CMK (cell line): ENCODE measurements at regions not wholly inside any gene's neighbourhood (a gene's known extent, or its start where the extent isn't known, plus 50 kb on each side); places are given as distances from the start of the nearest gene placed in this dataset.

ENCODE experiments used
- DNase-seq: peaks from one replicate; pipeline ENCODE4 v3.0.0-alpha.2; 2010; ENCODE audit warnings: low read depth

- DNase-seq: no peak
Measured at GRCh38 chr18:31213641-31214040, 51.0 kb upstream of the DSC1 start.

DNA sequence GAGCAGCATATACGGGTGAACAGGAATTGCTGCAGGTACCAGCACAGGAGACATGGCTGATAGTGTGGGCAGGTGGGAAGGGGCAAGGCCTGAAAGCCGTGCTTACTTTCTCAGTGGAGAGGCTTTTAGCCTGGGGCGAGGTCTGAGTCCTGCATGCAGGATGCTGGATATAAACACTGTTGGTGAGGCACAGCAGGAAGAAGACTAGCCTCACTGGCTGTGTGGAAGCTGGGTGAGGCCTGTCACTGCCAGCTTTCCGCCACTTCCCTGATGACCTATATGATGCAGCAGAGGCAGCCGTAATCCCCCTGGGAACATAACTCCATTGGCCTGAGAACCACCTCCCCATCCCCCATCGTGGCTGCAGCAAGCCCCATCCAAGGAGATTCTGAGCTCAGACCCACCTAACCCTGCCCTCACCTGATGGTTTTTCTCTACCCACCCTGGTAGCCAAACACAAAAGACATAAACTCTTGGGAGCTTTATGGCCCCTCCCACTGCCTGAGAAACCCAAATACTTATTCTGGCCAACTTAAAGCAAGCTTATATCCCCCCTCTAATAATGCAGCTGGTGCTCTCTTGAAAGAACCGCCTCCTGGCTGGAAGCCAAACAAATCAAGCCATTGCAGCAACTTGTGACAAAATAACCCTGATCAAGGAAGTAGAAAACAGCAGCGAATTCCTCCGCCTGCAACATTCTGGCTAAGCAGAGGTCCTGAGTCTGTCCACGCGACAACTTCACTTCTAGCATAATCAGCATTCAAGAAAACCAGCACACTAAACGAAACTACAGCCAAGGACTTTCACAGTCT is 54.6 kb upstream of the DSC1 start:
- DNase-seq: no peak

DNA sequence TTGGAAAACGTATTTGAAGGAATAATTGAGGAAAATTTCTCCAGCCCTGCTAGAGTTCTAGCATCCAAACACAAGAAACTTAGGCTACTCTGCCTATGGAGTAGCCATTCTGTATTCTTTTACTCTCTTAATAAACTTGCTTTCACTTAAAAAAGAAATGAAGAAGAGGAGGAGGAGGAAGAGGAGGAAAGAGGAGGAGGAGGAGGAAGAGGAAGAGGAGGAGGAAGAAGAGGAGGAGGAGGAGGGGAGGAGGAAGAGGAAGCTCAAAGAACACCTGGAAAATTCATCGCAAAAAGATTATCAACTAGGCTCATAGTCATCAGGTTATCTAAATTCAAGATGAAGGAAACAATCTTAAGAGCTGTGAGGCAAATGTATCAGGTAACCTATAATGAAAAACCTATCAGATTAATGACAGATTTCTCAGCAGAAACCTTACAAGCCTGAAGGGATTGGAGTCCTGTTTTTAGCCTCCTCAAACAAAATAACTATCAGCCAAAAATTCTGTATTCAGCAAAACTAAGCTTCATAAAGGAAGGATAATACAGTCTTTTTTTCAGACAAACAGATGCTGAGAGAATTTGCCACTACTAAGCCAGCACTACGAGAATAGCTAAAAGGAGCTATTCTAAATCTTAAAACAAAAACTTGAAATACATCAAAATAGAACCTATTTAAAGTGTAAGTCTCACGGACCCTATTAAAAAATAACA is 56.2 kb upstream of the DSC1 start:
- no peak for DNase-seq

GRCh38 chr18:31219395-31219794 is 56.7 kb upstream of the DSC1 start:
- no peak for DNase-seq

DNA sequence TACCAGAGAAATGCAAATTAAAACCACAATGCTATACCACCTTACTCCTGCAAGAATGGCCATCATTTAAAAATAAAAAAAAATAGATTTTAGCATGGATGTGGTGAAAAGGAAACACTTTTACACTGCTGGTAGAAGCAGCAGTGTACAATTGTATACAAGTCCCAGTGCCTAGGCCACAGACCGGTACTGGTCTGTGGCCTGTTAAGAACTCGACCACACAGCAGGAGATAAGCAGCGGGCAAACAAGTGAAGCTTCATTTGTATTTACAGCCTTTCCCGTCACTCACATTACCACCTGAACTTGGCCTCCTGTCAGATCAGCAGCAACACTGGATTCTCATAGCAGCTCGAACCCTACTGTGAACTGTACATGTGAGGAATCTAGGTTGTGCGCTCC is 60.7 kb upstream of the DSC1 start:
- no peak for DNase-seq

DNA sequence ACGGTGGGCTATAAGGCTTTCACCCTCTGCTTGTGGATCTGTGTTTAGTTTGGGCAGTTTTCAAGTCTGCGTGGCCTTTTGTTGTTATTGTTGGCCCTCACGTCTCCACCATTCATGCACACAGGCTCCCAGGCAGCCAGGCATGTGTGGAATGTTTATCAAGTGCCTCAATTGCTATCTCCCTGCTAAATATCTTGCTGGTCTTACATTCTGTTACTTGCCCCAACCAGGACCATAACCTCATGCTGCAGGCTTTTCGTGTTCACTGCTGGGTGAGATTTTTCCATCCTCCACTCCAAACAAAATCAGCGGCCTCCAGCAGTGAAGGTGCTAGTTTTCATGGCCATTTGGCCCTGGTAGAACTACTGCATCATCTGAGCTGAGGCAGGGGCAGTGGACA is 63.0 kb upstream of the DSC1 start:
- DNase-seq: no peak

- DNase-seq: no peak
Measured at GRCh38 chr18:31227497-31228229, 65.0 kb upstream of the DSC1 start.

DNA sequence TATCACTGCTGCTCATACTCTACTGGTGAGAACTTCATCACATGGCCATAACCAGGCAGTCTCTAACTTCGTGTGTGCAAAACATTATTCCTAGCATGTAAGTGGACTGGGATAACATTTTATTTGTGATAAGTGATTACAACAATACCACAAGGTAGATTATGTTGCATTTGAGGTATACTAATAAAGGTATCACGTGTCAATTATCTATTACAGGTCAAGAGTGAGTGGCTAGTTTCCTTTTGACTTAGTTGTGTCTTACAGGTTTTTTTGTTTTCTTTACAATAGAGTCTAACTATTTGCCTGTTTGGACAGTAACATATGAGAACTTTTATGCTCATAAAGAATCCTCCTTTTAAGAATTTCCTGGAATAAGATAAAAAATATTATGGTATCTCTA is 67.2 kb upstream of the DSC1 start:
- no peak for DNase-seq

DNA sequence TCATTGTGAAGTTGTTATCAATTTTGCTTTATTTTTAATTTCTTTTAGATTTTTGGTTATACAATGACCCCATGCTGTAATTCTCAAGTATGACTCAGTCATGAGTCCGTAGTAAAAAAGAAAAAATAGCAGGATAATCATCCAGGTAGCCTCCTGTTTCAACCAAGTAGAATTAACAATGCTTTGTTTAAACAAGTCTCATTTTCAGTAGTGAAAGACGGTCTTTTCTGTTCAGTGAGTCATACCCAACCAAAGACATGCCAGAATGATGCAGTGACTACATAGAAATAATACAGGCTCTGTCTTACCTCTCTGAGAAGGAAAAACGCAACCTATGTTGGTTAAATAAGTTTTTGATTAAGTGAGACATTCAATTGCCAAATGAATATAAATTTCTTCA is 67.8 kb upstream of the DSC1 start:
- DNase-seq: no peak

DNA sequence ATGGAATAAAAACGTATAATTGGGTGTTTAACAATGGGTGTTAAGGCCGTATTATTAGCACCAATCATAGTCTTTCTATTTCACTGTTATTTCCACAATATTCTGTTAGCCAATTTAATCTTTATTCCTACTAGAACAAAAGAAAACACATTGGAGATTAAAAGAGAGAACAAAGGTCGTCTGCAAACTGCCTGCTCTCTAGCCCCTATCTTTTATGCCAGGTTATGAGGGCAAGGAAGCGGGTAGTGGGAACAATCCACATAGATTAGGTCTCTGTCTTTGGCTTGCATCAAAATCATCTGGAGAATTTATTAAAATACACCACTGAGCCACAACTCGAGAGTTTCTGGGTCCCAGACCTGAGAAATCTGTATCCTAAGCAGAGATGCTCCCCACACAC is 69.4 kb upstream of the DSC1 start:
- DNase-seq: no peak

DNA sequence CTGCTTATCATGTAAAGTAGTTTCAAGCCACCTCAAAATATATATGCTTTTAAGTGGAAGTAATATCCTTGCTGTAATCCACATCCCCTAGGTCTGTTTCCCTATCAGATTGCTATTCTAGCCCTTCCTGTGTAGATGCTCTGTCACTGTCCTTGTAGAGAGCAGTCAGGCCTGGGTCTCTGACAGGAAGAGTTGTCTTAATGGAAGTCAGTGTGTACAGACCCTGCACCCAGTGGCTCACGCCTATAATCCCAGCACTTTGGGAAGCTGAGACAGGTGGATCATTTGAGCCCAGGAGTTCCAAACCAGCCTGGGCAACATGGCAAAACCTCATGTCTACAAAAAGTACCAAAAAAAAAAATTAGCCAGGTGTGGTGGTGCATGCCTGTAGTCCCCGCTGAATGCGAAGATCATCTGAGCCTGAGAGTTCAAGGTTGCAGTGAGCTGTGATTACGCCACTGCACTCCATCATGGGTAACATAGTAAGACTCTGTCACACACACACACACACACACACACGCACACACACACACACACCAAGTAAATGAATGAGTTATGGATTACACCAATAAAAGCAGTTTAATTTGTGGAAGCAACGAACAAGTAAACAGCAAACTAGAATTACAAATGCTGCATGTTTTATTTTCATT is 70.2 kb upstream of the DSC1 start:
- DNase-seq: no peak

DNA sequence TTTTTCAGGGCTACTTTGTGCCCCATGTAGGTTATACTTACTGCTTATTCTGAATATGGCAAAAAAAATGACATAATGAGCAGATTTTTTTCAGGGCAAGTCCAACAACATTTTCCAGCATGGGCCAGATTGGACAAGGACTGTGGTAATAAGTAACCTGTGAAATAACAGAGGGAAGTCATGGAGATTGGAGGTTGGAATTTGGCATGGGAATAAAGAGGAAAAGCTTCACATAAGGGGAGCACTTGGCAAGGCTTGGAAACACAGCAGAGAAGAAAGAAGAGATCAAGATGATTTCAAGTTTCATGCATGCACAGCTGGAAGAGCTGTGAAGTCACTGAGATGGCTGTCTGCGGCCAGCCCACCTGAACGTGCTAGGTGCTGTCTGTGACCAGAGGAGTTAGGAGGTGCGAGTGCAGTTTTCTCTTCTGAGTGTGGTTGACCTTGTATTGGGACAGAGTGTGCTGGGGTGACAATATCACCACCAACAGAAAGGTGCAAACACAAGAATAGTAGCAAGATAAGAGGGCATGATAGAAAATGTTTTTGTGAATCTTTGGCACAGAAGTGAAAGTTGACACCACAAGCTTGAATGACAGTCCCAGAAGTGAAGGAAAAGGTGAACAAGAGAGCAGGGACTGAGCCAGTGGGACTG is 71.1 kb upstream of the DSC1 start:
- no peak for DNase-seq

- DNase-seq: no peak
Measured at GRCh38 chr18:31235856-31236255, 73.2 kb upstream of the DSC1 start.

DNA sequence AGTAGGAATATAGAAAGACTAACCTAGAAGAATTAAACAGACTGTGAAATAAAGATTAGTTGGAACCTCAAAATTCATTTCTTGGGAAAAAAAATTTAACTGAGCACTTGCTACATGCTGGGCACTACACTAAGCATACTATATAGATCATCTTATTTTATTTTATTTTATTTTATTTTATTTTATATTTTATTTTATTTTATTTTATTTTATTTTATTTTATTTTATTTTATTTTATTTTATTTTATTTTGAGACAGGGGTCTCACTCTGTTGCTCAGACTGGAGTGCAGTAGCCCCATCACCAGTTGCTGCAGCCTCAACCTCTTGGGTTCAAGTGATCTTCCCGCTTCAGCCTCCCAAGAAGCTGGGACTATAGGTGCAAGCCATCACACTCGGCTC is 74.5 kb upstream of the DSC1 start:
- DNase-seq: no peak

GRCh38 chr18:31241425-31241824 is 76.5 kb upstream of the DSG1 start:
- DNase-seq: no peak

- no peak for DNase-seq
Measured at GRCh38 chr18:31241900-31242409, 76.0 kb upstream of the DSG1 start.

DNA sequence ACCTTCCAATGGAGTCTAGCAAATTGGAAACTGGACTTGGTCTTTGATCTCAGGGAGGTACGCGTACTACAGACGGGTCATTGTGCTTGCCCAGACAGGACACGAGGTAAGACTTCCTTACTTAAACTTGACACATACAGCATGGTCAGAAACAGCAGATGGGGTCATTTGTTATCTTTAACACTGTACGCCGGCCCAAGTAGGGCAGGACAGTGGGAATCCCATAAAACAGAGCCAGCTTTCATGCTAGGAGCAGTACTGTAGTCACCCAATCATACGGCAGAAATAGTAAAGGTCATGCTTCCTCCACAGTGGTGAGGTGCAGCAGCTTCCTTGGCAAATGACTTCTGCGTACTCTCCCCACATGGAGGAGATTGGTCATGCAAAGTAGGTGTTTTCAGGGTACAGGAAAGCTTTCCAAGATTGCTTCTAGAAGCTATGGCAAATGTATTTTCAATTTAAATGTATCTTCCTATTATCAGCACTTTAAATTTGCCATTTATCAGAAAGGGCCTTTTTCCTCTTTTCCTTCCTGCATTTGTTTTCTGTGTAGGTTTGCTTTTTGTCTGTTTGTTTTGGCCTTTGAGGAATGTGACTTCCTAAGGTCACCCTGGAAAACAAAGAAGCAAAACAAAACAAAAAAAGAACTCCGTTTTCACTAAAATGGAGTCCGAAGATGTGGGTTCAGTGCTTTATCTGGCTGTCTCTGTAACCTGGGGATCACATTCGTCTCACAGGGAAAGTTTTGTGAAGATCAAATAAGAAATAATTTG is 74.0 kb upstream of the DSG1 start:
- DNase-seq: no peak

- DNase-seq: no peak
Measured at GRCh38 chr18:31244771-31245394, 73.1 kb upstream of the DSG1 start.

- no peak for DNase-seq
Measured at GRCh38 chr18:31245820-31246219, 72.1 kb upstream of the DSG1 start.

DNA sequence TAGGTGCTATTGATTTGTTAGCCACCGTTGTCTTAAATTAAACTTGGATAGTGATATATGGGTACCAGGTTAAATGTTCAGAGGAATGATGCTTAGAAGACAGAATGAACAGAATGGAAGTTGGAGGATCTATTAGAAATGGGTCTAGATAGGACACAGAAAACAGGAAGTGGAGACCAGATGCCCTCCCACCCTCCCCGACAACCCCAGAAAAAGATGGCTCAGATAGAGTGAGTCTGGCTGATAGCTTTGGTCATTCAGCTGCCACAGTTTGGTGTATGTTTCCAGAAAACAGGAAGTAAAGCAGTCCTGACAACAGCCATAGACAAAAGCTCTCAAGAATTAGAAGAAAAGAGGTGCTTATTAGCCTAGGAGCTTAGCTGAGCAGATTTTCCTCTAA is 71.5 kb upstream of the DSG1 start:
- peak; percentile 17 for DNase-seq
